Astrocyte of the cerebellum (primary cell): ENCODE measurements at regions not wholly inside any gene's neighbourhood (a gene's known extent, or its start where the extent isn't known, plus 50 kb on each side); places are given as distances from the start of the nearest gene placed in this dataset.

Experiments used
- DNase-seq: peaks from one replicate; pipeline ENCODE4 v3.0.0-alpha.2; 2011; ENCODE audit warnings: low read depth
- H3K4me3 ChIP-seq: 2 replicates; pipeline ENCODE4 v1.5.1; 2011; ENCODE audit warnings: mild to moderate bottlenecking, low read depth, low read length, moderate library complexity
- CTCF ChIP-seq: IDR thresholded peaks from 2 replicates; pipeline ENCODE4 v1.5.1; 2012; ENCODE audit warnings: low read length, low read depth, moderate library complexity, mild to moderate bottlenecking; ENCODE audit errors: missing control alignments
- in situ Hi-C: cut with HindIII; loops from 2 replicates; pipeline ENCODE4 v1.10.0; 2017; ENCODE audit warnings: low sequenced_read_pairs

DNA sequence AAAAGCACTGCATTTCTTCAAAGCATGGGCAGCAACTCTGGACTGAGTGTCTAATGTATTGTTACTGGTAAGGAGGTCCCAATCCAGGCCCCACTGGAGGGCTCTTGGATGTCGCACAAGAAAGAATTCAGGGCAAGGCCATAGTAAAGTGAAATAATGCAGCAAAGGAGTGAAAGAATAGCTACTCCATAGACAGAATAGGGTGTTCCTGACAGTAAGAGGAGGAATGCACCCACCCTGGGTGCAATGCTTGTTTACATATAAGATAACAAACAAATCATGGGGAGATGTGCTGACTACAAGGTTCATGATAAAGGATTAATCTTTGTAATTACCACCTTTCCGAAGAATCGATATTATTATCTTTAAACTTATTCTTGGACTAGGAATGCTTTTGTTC, 58.8 kb upstream of the ABCC4 start:
- no peak for DNase-seq
- no peak for TF ChIP-seq CTCF
- H3K4me3 ChIP-seq, result no peak overlapping the region
- in situ Hi-C loops, result no loop called here

- H3K4me3 ChIP-seq, result no peak overlapping the region
- DNase-seq, result no peak
- TF ChIP-seq CTCF, result no peak
- in situ Hi-C loops, result no loop called here
These were observed 59.3 kb upstream of the ABCC4 start for GRCh38 chr13:95360464-95361097.

DNA sequence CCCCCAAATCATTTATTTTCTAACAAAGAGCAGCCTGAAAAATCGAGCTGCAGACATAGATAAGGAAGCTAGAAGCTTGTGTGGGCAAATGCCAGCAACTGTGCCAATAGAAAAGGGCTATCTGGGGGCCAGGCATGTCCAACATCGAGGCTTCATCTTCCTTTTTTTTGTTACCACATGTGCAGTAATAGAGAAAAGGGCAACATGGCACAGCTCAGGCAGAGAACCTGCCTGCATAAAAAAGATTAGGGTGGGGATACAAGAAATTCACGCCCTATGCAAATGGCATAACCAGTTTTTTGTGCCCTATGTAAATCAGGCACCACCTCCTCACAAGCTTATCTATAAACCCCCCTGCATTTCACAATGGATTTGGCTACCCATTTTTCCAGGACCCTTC, 60.4 kb upstream of the ABCC4 start:
- in situ Hi-C loops, result no loop called here
- no peak for DNase-seq
- no peak overlapping the region for H3K4me3 ChIP-seq
- no peak for TF ChIP-seq CTCF

DNA sequence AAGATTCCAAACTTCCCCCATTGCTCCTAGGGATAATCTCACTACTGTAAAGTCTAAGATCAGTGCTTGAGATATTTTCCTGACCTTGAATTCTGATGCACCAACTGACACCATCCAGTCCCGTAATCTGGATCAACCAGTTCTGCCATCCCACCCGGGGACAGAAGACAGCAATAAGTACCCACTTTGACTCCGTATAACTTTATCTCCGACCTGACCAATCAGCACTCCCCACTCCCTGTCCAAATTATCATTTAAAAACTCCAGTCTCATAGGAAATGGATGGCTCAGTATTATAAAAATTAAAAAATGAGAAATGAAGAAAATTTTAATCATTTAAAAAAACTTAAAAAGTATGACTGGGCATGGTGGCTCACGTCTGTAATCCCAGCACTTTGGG, 61.4 kb upstream of the ABCC4 start:
- in situ Hi-C loops, result no loop called here
- no peak for DNase-seq
- no peak for TF ChIP-seq CTCF
- H3K4me3 ChIP-seq, result no peak overlapping the region

DNA sequence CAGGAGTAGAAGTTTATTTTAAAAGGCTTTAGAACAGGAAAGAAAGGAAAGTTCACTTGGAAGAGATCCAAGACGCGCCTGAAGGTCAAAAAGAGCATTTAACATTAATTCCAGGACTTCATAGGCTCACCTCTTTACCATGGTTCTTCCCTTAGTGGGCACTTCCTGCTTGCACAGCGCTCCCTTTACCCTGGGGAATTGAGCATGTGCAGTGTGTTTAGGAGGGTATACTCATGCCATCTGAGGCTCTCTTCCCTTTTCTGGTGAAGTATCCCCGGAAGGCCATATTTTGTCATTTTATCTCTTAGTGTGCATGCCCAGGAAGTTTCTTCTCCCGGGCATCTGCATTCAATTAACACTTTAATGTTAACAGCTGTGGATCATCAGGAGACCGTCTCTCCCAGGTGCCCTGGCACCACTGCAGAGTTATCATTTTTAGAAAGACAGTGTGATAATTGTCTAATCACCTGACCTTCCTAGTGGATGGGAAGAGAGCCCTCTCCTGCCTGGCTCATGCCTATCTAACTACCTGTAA, 66.1 kb upstream of the ABCC4 start:
- no peak for DNase-seq
- TF ChIP-seq CTCF, result no peak
- no peak overlapping the region for H3K4me3 ChIP-seq
- in situ Hi-C loops, result no loop called here

- in situ Hi-C loops, result no loop called here
- no peak for DNase-seq
- TF ChIP-seq CTCF, result no peak
- H3K4me3 ChIP-seq, result no peak overlapping the region
These were observed 67.7 kb upstream of the ABCC4 start for GRCh38 chr13:95368998-95369397.

GRCh38 chr13:95375706-95376105, 74.5 kb upstream of the ABCC4 start:
- no peak overlapping the region for H3K4me3 ChIP-seq
- in situ Hi-C loops, result no loop called here
- peak; percentile 22 for DNase-seq
- TF ChIP-seq CTCF, result no peak
